GM21390 (cell line): ENCODE measurements at regions not wholly inside any gene's neighbourhood (a gene's known extent, or its start where the extent isn't known, plus 50 kb on each side); places are given as distances from the start of the nearest gene placed in this dataset.
"Not testable (repeated sequence)": the region's sequence is repeated elsewhere in the genome, so short reads cannot be mapped to it uniquely, and the experiment has no call there.

Experiments
- ATAC-seq: cut with Tn5 transposase; IDR thresholded peaks from one replicate; pipeline ENCODE4 v1.9.1; 2021; ENCODE audit not compliant: unreplicated experiment

DNA sequence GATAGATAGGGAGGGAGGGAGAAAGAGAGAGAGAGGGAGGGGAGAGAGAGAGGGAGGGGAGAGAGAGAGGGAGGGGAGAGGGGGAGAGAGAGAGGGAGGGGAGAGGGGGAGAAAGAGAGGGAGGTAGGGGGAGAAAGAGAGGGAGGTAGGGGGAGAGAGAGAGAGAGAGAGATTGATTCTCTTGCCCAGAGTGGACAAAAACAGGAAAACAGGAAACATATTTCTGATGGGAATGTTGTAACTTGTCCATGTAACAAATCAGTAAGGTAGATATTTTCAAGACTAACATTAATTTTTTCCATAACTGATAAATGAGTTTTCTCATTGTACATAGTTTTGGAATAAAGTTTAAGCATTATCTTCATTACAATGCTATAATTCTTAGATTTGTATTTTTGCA lies 811.7 kb upstream of the GRAMD2B start:
- no peak for ATAC-seq

DNA sequence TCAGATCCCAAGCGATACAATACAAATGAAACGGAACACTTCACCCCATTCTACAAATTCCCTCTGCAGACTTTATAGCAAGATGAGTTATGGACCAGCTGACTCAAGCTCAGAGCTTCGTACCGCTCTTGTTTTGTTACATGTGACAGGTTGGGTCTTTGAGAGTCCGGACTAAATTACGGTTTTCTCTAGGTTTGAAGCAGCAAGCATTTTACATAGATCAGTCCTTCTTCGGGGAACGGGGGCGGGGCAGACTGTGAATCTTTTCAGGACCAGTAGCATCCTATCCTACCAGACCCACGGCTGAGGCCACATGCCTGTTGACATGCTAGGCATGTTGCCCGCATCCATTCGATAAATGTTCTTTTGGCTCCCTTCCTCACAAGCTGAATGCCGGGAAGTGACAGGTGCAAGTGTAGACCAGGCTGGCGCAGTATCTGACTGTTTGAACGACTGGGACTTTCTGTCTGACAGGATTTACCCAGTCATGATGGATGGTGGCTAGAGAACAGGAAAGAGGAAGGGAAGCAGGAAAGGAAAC lies 811.0 kb upstream of the GRAMD2B start:
- no peak for ATAC-seq

DNA sequence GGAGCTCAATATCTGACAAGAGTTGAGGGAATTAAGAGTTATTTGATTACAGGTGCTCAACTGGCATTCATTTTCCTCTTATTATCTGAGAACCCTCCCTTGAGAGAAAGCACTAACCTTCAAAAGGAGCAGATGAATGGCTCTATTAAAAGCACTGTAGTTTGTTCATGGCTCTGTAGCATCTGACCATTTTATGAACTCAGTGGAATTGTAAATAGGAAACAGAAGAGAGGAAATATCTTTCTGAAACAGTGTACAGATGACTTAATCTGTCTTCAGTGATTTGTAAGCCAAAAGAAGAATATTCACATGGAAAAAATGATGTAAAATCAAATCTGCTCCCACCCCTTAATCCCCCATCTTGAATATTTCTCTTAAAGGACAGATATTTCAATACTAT lies 810.4 kb upstream of the GRAMD2B start:
- no peak for ATAC-seq

DNA sequence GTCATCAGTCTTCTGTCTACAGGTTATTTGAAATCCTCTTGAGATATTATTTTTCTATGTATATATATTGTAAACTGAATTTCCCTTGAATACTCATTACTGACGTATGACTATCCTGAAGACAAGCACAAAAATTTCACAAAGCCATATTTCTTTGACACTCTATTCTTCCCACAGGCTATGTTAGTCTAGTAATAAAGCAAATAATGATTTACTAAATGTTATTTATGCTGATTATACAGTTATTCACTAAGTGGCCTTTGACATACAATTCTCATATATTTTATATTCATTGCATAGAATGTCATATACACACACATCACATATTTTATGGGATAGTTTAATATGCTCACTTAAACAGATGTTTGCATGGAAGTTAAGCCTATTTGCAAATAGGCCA lies 793.0 kb upstream of the GRAMD2B start:
- ATAC-seq: no peak

DNA sequence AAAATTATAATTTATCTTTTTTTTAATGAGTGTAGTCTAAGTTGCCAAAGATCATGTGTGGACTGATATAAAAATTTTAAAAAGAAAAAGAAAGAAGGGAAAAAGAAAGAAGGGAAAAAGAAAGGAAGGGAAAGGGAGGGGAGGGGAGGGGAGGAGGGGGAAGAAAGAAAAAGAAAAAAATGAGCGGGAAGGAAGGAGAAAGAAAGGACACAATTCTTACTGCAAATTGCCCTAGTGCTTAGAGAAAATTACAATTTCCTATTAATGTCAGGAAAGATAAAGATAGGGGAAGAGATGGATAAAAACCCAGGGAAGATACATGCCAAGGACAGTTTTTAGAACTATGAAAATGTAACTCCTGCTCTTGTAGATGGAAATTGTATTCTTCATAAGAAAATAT lies 789.7 kb upstream of the GRAMD2B start:
- no peak for ATAC-seq

DNA sequence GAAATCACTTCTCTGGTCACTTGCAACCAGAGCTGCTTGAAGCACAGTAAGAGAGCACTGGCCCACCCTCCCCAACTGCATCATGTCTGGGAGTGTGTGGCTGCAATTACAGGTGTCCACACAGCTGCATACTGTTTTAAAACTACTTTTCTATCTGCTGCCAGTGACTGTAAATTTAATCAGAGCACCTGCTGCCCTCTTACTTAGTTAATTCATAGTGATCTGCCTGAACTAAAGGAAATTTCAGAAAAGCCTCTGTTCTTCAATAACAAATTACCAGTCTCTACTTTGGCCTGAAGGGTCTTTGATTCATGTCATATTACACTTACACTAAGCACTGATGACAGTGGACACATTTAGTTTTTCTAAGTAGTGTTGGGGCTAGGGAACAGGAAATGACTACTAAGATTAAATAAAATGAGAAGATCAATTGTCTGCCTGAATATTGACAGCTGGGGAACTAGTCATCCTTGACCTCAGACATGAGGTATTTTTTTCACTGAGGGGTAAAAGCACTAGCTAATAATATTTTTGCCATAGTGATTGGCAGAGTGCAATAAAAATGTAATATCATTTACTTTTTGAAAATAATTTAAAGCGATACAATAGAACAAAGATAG lies 788.9 kb upstream of the GRAMD2B start:
- ATAC-seq: no peak

DNA sequence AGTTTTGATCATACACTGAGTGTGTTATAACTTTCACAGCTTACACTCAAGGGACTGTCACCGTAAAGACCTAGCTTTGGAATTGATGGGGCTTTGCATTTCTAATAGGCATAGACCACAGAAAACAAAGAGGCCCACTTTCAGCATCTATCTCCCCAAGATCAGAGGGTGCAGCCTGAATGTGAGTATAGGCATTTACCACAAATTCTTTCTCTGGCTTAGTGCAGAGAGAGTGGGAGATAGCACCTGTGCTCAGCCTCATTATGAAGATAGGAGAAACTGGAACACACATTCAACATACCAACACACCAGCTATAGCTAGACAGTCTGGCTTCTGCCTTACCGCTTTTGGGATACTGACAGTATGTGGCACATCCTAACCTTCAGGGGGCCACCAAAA lies 783.4 kb upstream of the GRAMD2B start:
- no peak for ATAC-seq

DNA sequence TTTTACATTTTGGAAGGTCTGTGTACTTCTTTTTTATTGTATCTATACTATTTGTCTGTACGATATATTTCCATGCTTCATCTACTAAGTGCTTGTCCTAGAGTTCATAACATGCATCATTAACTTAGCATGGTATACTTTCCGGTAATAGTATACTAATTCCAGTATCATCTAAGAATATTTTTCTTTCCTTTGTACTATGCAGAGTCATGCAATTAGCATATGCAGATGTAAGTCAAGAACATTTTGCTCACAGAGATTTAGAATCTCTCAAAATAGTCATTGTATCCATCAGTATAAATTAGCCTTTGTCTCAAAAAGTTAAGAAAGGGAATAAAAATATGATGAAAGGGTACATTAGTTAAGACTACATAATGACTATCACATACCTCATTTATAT lies 770.4 kb upstream of the GRAMD2B start:
- ATAC-seq: no peak

DNA sequence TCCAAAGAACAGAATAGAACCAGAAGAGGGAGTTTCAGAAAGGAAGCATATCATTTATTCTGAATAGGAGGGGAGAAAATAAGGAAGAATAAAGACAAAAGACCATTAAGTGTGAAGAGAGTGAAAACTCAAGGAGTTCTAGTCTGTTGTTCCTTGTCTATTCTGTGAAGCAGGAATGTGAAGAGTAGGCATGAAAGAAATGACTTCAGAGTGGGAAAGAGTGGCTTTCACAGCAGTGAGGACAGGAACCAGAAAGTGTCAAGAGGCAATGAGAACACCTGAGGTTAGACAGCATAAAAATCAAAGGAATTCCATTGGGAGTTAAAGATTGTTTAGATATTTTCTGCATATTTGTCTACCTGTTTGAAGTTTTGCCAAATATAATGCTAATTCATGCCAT lies 768.8 kb upstream of the GRAMD2B start:
- no peak for ATAC-seq

DNA sequence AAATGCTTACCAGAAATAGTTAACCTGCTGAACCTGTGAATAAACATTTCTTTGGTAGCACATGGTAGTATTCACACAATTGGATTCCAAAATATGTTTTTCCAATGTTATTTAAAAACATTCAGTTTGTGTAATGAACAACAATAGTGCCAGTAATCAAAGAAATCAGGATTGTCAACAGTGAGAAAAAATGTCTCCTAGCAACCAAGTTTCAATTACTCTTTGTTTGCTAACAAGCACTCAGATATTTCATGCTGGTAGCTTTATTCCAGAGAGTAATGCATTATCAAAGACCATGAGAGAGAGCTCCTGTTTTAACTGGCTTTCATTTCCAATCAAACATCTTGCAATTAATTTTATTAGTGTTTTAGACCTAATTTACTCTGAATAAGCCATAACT lies 768.1 kb upstream of the GRAMD2B start:
- no peak for ATAC-seq

DNA sequence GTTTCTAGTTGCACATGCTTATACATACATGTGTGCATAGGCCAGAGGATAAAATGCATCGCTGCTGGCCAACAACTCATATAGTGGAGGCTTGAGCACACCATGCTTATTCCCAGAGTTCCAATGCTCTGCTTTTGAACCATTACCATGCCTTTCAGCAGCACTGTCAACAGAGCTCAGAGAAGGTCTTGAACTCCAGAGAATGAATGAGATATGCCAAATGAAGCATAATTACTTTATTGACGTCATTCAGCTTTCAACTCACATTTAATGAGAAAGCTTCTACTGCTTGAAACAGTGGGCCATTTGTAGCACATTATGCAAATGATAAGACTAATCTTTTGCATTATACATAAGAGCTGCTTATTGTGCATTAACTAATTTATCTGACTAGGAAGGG lies 765.3 kb upstream of the GRAMD2B start:
- ATAC-seq: no peak

DNA sequence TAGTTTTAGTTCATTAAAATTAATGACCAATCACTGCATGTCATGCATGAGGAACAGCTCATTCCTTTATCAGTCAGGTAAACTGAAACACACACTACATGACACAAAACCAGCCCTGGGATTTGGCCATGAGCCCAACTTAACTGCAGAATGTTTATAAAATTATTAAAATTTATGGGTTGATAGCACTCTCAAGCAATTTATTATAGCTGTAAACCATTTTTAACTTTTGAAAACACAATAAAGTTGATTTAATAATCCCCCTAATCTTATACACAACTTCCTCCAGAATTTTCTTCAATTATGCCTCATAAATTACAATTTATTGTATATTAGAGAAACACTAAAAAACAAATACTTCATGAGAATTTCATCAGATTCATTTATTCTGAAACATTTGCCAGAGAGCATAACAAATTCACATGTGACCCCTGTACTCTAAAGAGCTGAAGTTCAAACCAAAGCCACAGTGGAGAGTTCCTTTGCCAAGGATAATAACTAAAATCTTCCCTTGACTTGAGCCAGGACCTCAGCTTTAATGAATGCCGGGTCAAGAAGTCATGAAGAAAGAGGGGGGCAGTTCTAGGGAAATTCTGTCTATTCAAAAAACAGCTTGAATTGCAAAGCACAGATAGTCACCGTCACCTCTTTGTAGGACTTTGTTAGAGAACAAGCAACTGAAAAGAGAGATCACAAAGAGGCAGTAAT lies 763.7 kb upstream of the GRAMD2B start:
- ATAC-seq: no peak

DNA sequence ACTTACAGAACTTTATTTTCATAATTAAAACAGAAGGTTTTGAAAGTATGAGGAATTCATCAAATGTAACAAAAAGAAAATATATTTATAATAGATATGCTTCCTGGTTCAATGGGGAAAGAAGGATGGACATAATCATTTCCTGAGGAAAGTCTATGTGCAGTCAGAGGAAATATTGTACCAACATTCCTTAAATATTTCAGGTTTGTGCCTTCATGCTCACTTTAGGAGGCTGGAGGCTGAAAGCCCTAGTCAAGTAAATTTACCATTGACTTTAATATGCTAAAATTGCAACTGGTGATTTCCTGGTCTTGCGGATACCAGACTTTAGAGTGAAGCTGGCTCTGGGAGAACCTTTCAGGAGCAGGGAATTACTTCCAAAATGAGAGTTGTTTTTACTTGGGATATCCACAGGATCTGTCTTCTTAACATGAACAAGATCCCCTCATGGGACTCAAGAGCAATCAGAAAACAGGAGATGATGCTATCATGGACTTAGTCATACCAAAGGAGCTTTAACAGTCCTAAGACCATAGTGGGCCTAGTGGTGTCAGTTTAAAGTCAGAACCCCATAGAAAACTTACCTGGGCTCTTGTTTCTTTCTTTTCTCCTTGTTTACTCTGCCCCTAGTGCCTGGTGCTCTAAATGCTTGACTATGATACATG lies 762.8 kb upstream of the GRAMD2B start:
- no peak for ATAC-seq

DNA sequence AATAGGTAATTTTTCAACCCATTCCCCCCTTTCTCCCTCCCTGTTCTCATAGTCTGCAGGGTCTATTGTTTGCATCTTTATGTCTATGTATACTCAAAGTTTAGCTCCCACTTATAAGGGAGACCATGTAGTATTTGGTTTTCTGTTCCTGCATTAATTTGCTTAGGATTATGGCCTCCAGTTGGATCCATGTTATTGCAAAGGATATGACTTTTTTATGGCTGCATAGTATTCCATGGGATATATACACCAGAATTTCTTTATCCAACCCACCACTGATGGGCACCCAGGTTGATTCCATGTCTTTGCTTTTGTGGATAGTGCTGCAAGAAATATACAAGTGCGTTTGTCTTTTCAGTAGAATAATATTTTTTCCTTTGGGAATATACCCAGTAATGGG lies 761.6 kb upstream of the GRAMD2B start:
- ATAC-seq: no peak

DNA sequence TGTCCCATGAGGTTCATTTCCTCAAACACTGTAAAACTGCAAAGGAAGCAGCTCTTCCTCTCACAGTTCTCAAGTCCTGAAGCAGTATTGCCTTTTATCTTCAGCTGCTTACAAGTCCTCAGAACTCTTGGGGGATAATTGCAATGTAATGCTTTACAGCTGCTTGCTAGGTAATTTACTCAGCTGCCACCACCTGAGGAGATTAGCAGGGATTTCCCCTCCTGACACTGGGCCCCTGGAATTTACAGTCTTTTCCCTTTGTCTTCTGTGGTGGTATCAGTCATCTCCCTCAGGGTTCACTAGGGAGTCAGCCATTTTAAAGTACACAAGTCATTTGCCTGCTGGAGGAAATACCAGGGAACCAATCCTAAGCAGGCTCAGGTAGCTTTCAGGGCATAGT lies 754.3 kb upstream of the GRAMD2B start:
- ATAC-seq: no peak

DNA sequence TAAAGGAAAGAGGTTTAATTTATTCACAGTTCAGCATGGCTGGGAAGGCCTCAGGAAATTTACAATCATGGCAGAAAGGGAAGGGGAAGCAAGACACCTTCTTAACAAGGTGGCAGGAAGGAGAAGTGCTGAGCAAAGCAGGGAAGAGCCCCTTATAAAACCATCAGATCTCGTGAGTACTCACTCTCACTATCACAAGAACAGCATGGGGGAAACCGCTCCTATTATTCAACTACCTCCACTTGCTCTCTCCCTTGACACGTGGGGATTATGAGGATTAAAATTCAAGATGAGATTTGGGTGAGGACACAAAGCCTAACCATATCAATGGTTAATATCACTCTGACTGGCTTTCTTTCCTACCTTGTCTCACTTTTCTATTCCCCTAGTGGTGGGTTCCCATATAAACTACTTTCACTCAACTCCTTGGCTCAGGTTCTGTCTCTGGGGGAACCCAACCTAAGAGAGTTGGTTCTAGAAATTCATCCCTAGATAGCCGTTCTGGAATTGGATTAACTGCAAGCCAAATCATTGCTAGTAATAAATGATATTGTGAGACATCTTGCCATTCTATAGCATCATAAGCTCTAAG lies 749.8 kb upstream of the GRAMD2B start:
- ATAC-seq: no peak

DNA sequence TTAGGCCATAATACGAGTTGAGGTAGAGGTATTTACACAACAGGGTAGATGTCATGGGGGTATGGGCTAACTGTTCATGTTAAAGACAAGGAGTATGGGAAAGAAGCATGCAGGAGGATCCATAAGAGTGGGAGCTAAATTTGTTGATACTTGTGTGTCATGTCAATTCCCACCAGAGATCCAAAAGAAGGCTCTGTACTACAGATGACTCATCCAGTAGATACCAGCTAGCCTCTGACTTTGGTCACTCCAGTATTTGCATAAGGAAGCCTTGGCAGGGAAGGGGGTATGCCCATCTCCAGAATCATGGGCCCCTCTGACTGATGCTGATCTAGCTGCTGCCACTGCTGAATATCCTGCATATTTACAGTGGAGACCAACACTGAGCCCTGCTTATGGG lies 743.7 kb upstream of the GRAMD2B start:
- no peak for ATAC-seq

DNA sequence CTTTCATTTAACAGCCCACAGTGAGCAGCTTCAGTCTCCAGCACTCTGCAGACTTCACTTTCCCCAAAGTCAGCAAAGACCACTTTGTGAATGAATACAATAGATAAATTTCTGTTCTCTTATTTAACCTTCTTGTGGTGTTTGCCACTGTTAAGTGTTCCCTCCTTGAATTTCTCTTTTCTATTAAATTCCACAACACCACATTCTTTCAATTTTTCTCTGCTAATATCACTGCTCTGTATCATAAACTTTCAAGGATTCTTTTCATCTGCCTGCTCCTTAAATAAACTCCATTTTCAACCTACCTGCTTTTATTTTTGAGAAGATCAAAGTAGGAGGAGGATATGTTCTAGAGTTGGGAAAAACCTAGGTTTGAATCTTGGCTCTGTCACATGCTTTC lies 739.5 kb upstream of the GRAMD2B start:
- ATAC-seq: no peak

DNA sequence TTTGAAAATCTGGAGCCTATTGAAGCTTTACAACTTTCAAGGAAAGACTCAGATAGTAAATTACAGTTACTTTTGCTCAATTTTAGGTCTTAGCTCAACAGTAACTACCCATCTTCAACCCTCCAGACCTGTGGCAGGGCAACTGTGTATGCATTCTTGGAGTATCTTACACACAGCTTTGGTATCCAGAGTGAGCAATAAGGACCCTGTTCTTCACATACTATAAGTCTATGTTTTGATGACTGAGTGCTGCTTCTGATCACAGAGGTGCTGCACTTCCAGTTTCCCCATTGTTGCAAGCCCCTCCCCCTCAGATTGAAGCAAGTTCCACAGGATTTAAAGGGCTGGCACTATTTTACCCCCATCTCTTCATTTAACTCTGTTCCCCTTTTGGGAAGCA lies 737.4 kb upstream of the GRAMD2B start:
- ATAC-seq: no peak

DNA sequence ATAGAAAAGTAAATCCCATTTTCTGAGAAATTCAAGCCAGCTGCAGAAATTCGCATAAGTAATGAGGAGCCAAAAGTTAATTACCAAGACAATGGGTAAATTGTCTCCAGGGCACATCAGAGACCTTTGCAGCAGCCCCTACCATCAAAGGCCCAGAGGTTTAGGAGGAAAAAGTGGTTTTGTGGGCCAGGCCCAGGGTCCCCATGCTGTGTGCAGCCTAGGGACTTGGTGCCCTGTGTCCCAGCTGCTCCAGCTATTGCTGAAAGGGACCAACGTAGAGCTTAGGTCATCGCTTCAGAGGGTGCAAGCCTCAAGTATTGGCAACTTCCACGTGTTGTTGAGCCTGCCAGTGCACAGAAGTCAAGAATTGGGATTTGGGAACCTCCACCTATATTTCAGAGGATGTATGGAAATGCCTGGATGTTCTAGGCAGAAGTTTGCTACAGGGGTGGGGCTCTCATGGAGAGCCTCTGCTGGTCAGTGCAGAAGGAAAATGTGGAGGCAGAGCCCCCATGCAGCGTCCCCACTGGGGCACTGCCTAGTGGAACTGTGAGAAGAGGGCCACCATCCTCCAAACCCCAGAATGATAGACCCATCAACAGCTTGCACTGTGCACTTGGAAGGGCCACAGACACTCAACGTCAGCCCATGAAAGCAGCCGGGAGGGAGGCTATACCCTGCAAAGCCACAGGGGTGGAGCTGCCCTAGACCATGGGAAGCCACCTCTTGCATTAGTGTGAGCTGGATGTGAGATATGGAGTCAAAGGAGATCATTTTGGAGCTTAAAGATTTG lies 731.3 kb upstream of the GRAMD2B start:
- ATAC-seq: not testable (repeated sequence)

DNA sequence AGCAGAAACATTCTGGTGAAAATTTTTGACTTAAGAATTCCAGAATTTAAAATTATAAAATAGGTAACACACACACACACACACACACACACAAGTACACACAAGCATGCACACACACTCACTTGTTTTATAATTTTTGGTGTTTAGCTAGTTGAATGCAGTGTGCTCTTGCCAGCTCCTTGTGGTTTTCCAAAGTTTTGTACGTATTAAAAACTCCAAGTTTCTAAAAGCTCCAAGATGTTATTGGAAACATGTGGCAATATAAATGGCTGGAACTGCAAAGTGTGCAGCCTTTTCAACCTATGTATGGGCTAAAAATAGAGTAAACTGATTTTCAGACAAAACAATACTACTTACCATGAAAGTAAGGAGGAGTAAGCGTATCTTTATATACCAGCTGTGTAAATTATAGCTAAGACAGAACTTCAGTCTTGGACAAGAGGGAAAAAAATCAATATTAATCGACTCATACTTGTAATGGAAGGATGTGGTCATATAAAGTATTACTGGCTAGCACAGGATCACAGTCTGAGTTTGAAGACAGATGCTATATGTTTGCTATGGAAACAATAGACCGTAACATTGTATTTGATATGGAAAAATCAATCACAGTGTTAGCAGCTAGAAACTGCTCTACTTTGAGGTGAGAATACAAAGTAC lies 727.1 kb upstream of the GRAMD2B start:
- ATAC-seq: no peak
